ENCODE measurements at regions not wholly inside any gene's neighbourhood (a gene's known extent, or its start where the extent isn't known, plus 50 kb on each side); places are given as distances from the start of the nearest gene placed in this dataset.

DNA sequence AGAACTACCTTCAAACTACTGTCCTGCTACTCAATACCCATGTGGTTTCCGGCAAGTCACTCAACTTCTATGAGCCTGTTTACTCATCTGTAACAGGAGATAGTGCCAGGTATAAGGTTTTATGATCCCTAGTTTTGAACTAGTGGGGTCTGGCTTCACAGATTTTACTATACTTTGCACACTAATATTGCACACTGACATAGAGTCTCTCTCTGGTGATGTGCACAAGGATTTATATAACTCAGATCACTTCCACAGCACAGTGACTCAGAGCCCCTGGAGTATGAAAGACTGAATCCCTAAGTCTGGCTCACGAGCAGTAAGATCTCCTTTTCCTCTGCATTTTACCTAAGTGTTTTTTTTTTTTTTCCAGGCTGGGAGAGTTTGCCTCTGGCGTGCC is 69.7 kb upstream of the SLC38A2 start:
- Histone ChIP-seq H3K27ac (no peak overlapping the region), H4K20me1 (no peaks in the 10 kb centered on the region), H3K9me3 (replicated peaks in 1 of 11) (no peaks in the 10 kb centered on the region), H3K9ac (no peak overlapping the region), H3K4me2 (no peak overlapping the region), H3K4me1 (peaks cover 11 to 20% (median 18%) of the 10 kb centered on the region in 10 experiments), H3K27me3 (no peaks in the 10 kb centered on the region), H3K4me3 (no peak overlapping the region), H3K36me3 (no peaks in the 10 kb centered on the region)
- TF ChIP-seq Cebpa-rat (IDR thresholded peaks at IDR 0.05) = no peak

GRCh38 chr12:46439793-46440511 is 67.4 kb upstream of the SLC38A2 start:
- Histone ChIP-seq H3K36me3 (no peaks in the 10 kb centered on the region), H3K9me3 (replicated peaks in 1 of 11) (no peaks in the 10 kb centered on the region), H4K20me1 (no peaks in the 10 kb centered on the region), H3K9ac (no peak overlapping the region), H3K27ac (no peak overlapping the region), H3K4me2 (no peak overlapping the region), H3K27me3 (no peaks in the 10 kb centered on the region), H3K4me3 (no peak overlapping the region), H3K4me1 (peaks cover 0 to 2% (median under 1%) of the 10 kb centered on the region in 10 experiments; a peak in 8 of 20 replicates)
- no peak for TF ChIP-seq Cebpa-rat (IDR thresholded peaks at IDR 0.05)

DNA sequence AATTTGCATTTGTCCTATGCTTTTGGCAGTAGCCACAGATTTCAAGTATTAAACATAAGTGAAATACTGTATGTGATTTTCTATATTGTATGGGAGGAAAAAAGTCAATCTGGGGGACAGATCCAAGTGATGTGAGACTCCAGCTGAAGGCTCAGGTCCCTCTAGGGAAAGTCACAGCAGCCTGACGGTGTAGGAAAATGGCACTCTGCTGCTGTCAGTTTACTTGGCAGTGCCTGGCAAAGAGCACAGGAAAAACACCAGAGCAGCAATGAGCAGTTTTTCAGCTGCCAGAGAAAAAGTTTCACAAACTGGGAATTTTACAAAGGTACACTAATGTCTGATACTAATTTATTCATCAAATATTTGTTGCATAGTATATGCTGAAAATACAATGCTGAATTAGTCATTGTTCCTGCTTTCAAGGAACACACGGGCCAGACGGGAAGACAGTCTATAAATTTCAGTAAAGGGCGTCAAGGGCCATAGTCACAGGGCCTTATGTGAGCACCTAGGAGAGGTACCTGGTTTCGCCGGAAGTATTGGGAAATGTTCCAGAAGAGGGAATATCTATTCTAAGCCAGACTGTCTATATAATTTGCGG is 66.2 kb upstream of the SLC38A2 start:
- H3K4me3 ChIP-seq = no peak overlapping the region
- H3K4me2 ChIP-seq = no peak overlapping the region
- no peak overlapping the region for H3K27ac ChIP-seq
- peaks cover 0 to 8% (median 0%) of the 10 kb centered on the region in 10 experiments; a peak in 1 of 20 replicates for H3K4me1 ChIP-seq
- no peak for TF ChIP-seq Cebpa-rat (IDR thresholded peaks at IDR 0.05)
- H3K27me3 ChIP-seq = no peaks in the 10 kb centered on the region
- H3K9me3 ChIP-seq (replicated peaks in 1 of 11) = no peaks in the 10 kb centered on the region
- H3K36me3 ChIP-seq = no peaks in the 10 kb centered on the region
- no peaks in the 10 kb centered on the region for H4K20me1 ChIP-seq
- no peak overlapping the region for H3K9ac ChIP-seq

GRCh38 chr12:46438256-46438655 is 65.7 kb upstream of the SLC38A2 start:
- Histone ChIP-seq H3K4me3 (no peak overlapping the region), H4K20me1 (no peaks in the 10 kb centered on the region), H3K9ac (no peak overlapping the region), H3K27me3 (no peaks in the 10 kb centered on the region), H3K27ac (no peak overlapping the region), H3K4me2 (no peak overlapping the region), H3K4me1 (peaks cover 0 to 8% (median 0%) of the 10 kb centered on the region in 10 experiments; a peak in 1 of 20 replicates), H3K9me3 (replicated peaks in 1 of 11) (no peaks in the 10 kb centered on the region), H3K36me3 (no peaks in the 10 kb centered on the region)
- no peak for TF ChIP-seq Cebpa-rat (IDR thresholded peaks at IDR 0.05)

- no peaks in the 10 kb centered on the region for H4K20me1 ChIP-seq
- peaks cover 0 to 8% (median 0%) of the 10 kb centered on the region in 10 experiments; a peak in 1 of 20 replicates for H3K4me1 ChIP-seq
- no peak overlapping the region for H3K4me3 ChIP-seq
- no peak overlapping the region for H3K27ac ChIP-seq
- no peak for TF ChIP-seq Cebpa-rat (IDR thresholded peaks at IDR 0.05)
- H3K9ac ChIP-seq = no peak overlapping the region
- no peak overlapping the region for H3K4me2 ChIP-seq
- H3K27me3 ChIP-seq = no peaks in the 10 kb centered on the region
- no peaks in the 10 kb centered on the region for H3K9me3 ChIP-seq (replicated peaks in 1 of 11)
- H3K36me3 ChIP-seq = no peaks in the 10 kb centered on the region
Observed at GRCh38 chr12:46437469-46437868, 64.9 kb upstream of the SLC38A2 start.

- H4K20me1 ChIP-seq = no peaks in the 10 kb centered on the region
- H3K27ac ChIP-seq = no peak overlapping the region
- no peak overlapping the region for H3K9ac ChIP-seq
- peaks cover 0 to 10% (median 0%) of the 10 kb centered on the region in 10 experiments; a peak in 7 of 20 replicates for H3K4me1 ChIP-seq
- TF ChIP-seq Cebpa-rat (IDR thresholded peaks at IDR 0.05) = no peak
- no peaks in the 10 kb centered on the region for H3K9me3 ChIP-seq (replicated peaks in 1 of 11)
- H3K4me2 ChIP-seq = no peak overlapping the region
- H3K36me3 ChIP-seq = no peaks in the 10 kb centered on the region
- no peaks in the 10 kb centered on the region for H3K27me3 ChIP-seq
- H3K4me3 ChIP-seq = no peak overlapping the region
Observed at GRCh38 chr12:46436747-46437146, 64.2 kb upstream of the SLC38A2 start.

GRCh38 chr12:46435625-46436024 is 63.1 kb upstream of the SLC38A2 start:
- Histone ChIP-seq H3K36me3 (no peaks in the 10 kb centered on the region), H3K27ac (no peak overlapping the region), H3K4me2 (no peak overlapping the region), H3K4me3 (no peak overlapping the region), H3K9me3 (replicated peaks in 1 of 11) (no peaks in the 10 kb centered on the region), H4K20me1 (no peaks in the 10 kb centered on the region), H3K9ac (no peak overlapping the region), H3K27me3 (no peaks in the 10 kb centered on the region), H3K4me1 (peaks cover 0 to 20% (median 7%) of the 10 kb centered on the region in 10 experiments; a peak in 14 of 20 replicates)
- TF ChIP-seq Cebpa-rat (IDR thresholded peaks at IDR 0.05) = no peak

DNA sequence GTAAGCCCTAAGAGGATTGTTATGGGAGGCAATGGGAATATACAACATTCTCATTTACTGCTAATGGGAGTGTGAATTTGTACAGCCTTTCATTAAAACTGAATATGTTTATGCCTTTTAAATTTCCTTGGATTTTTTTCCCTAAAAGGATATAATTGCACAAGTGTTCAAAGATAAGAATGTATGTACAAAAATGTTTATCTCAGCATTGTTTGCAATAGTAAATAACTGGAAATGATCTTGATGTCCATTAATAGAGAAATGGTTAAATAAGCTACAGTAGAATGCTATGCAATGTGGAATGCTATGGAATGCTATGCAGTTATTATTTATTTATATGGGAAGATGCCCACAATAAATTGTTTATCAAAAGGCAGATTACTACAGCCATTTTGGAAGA is 62.5 kb upstream of the SLC38A2 start:
- Histone ChIP-seq H3K27ac (no peak overlapping the region), H3K27me3 (no peaks in the 10 kb centered on the region), H3K9me3 (replicated peaks in 1 of 11) (no peaks in the 10 kb centered on the region), H3K4me2 (no peak overlapping the region), H3K4me3 (no peak overlapping the region), H3K4me1 (peaks cover 0 to 26% (median 12%) of the 10 kb centered on the region in 10 experiments; a peak in 14 of 20 replicates), H3K36me3 (no peaks in the 10 kb centered on the region), H3K9ac (no peak overlapping the region), H4K20me1 (no peaks in the 10 kb centered on the region)
- TF ChIP-seq Cebpa-rat (IDR thresholded peaks at IDR 0.05) = no peak

DNA sequence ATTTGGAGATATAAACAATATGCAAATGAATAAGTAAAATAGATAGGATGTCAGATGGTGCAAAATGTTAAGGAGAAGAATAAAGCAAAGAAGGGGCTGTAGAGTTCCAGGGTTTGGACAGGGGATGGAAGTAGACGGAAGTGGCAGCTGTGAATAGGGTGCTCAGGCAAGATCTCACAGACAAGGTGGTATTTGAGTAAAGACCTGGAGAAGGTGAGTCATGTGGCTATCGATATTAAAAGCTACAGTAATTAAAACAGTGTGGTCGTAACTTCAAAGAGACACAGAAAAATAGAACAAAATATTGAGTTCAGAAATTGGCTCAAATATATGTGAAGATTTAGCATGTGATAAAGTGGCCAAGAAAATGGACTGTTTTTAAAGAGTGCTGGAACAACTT is 61.3 kb upstream of the SLC38A2 start:
- Histone ChIP-seq H3K4me3 (no peak overlapping the region), H3K27ac (no peak overlapping the region), H3K4me2 (no peak overlapping the region), H3K27me3 (no peaks in the 10 kb centered on the region), H3K36me3 (no peaks in the 10 kb centered on the region), H3K9ac (no peak overlapping the region), H3K9me3 (replicated peaks in 1 of 11) (no peaks in the 10 kb centered on the region), H4K20me1 (no peaks in the 10 kb centered on the region), H3K4me1 (peaks cover 0 to 27% (median 12%) of the 10 kb centered on the region in 10 experiments; a peak in 14 of 20 replicates)
- no peak for TF ChIP-seq Cebpa-rat (IDR thresholded peaks at IDR 0.05)

- Histone ChIP-seq H3K9ac (no peak overlapping the region), H4K20me1 (no peaks in the 10 kb centered on the region), H3K9me3 (replicated peaks in 1 of 11) (no peaks in the 10 kb centered on the region), H3K4me3 (no peak overlapping the region), H3K4me1 (peaks cover 0 to 27% (median 12%) of the 10 kb centered on the region in 10 experiments; a peak in 14 of 20 replicates), H3K27ac (no peak overlapping the region), H3K27me3 (no peaks in the 10 kb centered on the region), H3K36me3 (no peaks in the 10 kb centered on the region), H3K4me2 (no peak overlapping the region)
- no peak for TF ChIP-seq Cebpa-rat (IDR thresholded peaks at IDR 0.05)
Observed at GRCh38 chr12:46432325-46432724, 59.8 kb upstream of the SLC38A2 start.
